Glutamatergic neuron (in vitro differentiated cells): ENCODE measurements at regions not wholly inside any gene's neighbourhood (a gene's known extent, or its start where the extent isn't known, plus 50 kb on each side); places are given as distances from the start of the nearest gene placed in this dataset.

ENCODE experiments used
- DNase-seq: peaks from one replicate; pipeline ENCODE4 v3.0.0; 2022
- H3K27ac Mint-ChIP-seq: one replicate; pipeline ENCODE4 v1.8.0; 2020; ENCODE audit warnings: mild to moderate bottlenecking, mixed read lengths, inconsistent platforms; ENCODE audit not compliant: unreplicated experiment
- H3K27me3 Mint-ChIP-seq: one replicate; pipeline ENCODE4 v1.8.0; 2020; ENCODE audit warnings: mild to moderate bottlenecking, moderate library complexity, mixed read lengths, inconsistent platforms; ENCODE audit not compliant: unreplicated experiment
- H3K36me3 Mint-ChIP-seq: one replicate; pipeline ENCODE4 v1.8.0; 2020; ENCODE audit warnings: mild to moderate bottlenecking, mixed read lengths, inconsistent platforms; ENCODE audit not compliant: unreplicated experiment
- H3K4me1 Mint-ChIP-seq: one replicate; pipeline ENCODE4 v1.8.0; 2020; ENCODE audit warnings: mild to moderate bottlenecking, low read depth, mixed read lengths, inconsistent platforms; ENCODE audit not compliant: unreplicated experiment
- H3K4me3 Mint-ChIP-seq: one replicate; pipeline ENCODE4 v1.8.0; 2020; ENCODE audit warnings: mild to moderate bottlenecking, mixed read lengths, inconsistent platforms; ENCODE audit not compliant: unreplicated experiment
- H3K9me3 Mint-ChIP-seq: one replicate; pipeline ENCODE4 v1.8.0; 2020; ENCODE audit warnings: mild to moderate bottlenecking, moderate library complexity, mixed read lengths, inconsistent platforms; ENCODE audit not compliant: unreplicated experiment
- CTCF ChIP-seq: fragments of 200-600 bp; sonication (generic); IDR thresholded peaks from one replicate; pipeline ENCODE4 v1.5.0; 2021; ENCODE audit not compliant: partially characterized antibody, unreplicated experiment

GRCh38 chr4:117529401-117529800, 444.0 kb upstream of the TRAM1L1 start:
- Mint-ChIP-seq H3K27me3 (peaks cover 2% of the 10 kb centered on the region), H3K36me3 (no peaks in the 10 kb centered on the region), H3K27ac (no peak overlapping the region), H3K4me1 (peaks cover 9% of the 10 kb centered on the region), H3K9me3 (no peaks in the 10 kb centered on the region), H3K4me3 (no peak overlapping the region)
- DNase-seq: no peak
- no peak for TF ChIP-seq CTCF

GRCh38 chr4:117533501-117533900, 448.1 kb upstream of the TRAM1L1 start:
- no peaks in the 10 kb centered on the region for H3K36me3 Mint-ChIP-seq
- peaks cover 6% of the 10 kb centered on the region for H3K4me1 Mint-ChIP-seq
- no peak overlapping the region for H3K4me3 Mint-ChIP-seq
- TF ChIP-seq CTCF: no peak
- H3K27me3 Mint-ChIP-seq: no peaks in the 10 kb centered on the region
- no peak for DNase-seq
- no peak overlapping the region for H3K27ac Mint-ChIP-seq
- H3K9me3 Mint-ChIP-seq: no peaks in the 10 kb centered on the region

GRCh38 chr4:117545039-117545438, 459.7 kb upstream of the TRAM1L1 start:
- no peak overlapping the region for H3K4me3 Mint-ChIP-seq
- no peaks in the 10 kb centered on the region for H3K36me3 Mint-ChIP-seq
- H3K27ac Mint-ChIP-seq: no peak overlapping the region
- H3K9me3 Mint-ChIP-seq: no peaks in the 10 kb centered on the region
- no peaks in the 10 kb centered on the region for H3K27me3 Mint-ChIP-seq
- no peak for TF ChIP-seq CTCF
- no peaks in the 10 kb centered on the region for H3K4me1 Mint-ChIP-seq
- no peak for DNase-seq

GRCh38 chr4:117549524-117549923, 464.1 kb upstream of the TRAM1L1 start:
- H3K9me3 Mint-ChIP-seq: no peaks in the 10 kb centered on the region
- no peak overlapping the region for H3K4me3 Mint-ChIP-seq
- H3K27me3 Mint-ChIP-seq: no peaks in the 10 kb centered on the region
- no peak for DNase-seq
- no peak overlapping the region for H3K27ac Mint-ChIP-seq
- H3K36me3 Mint-ChIP-seq: no peaks in the 10 kb centered on the region
- peaks cover 6% of the 10 kb centered on the region for H3K4me1 Mint-ChIP-seq
- TF ChIP-seq CTCF: no peak

GRCh38 chr4:117550085-117550484, 464.7 kb upstream of the TRAM1L1 start:
- no peaks in the 10 kb centered on the region for H3K9me3 Mint-ChIP-seq
- H3K27me3 Mint-ChIP-seq: no peaks in the 10 kb centered on the region
- TF ChIP-seq CTCF: no peak
- DNase-seq: no peak
- H3K27ac Mint-ChIP-seq: no peak overlapping the region
- H3K36me3 Mint-ChIP-seq: no peaks in the 10 kb centered on the region
- peaks cover 6% of the 10 kb centered on the region for H3K4me1 Mint-ChIP-seq
- no peak overlapping the region for H3K4me3 Mint-ChIP-seq
